ENCODE measurements at regions not wholly inside any gene's neighbourhood (a gene's known extent, or its start where the extent isn't known, plus 50 kb on each side); places are given as distances from the start of the nearest gene placed in this dataset.
A peak's percentile ranks its signal among the peaks of the same experiment; 100 is the strongest.

- H3K27ac ChIP-seq (ENCODE audit: low read length) = no peak overlapping the region
- no peaks in the 10 kb centered on the region for H3K4me1 ChIP-seq (ENCODE audit: control insufficient read depth, insufficient read depth, low read length)
- no peaks in the 10 kb centered on the region for H3K27me3 ChIP-seq (ENCODE audit: control insufficient read depth, insufficient read depth)
- peaks cover 2% of the 10 kb centered on the region for H3K9me3 ChIP-seq (ENCODE audit: control insufficient read depth, low read length)
- intact Hi-C loops (cut with DNase I) = loop anchor here in 2 of 4 donors (10.0 kb wide), 1 partner anchor 269 kb away; no protein-coding TSS in a partner anchor
- H3K4me3 ChIP-seq (ENCODE audit: low read length) = no peak overlapping the region
- WGBS = 100% methylated on average over 1 of the region's 1 CpG
- no peak for DNase-seq
- ATAC-seq = no peak
These were observed 224.3 kb upstream of the AMIGO2 start for GRCh38 chr12:47303995-47304560.

GRCh38 chr12:47303207-47303606 lies 223.4 kb upstream of the AMIGO2 start:
- no peak overlapping the region for H3K27ac ChIP-seq (ENCODE audit: low read length)
- H3K27me3 ChIP-seq (ENCODE audit: control insufficient read depth, insufficient read depth) = no peaks in the 10 kb centered on the region
- ATAC-seq = peak; percentile 29 to 86
- peaks cover 2% of the 10 kb centered on the region for H3K9me3 ChIP-seq (ENCODE audit: control insufficient read depth, low read length)
- WGBS = 50% methylated on average over 7 of the region's 7 CpGs
- intact Hi-C loops (cut with DNase I) = loop anchor here in 2 of 4 donors (10.0 kb wide), 1 partner anchor 268 kb away; no protein-coding TSS in a partner anchor
- no peak for DNase-seq
- H3K4me1 ChIP-seq (ENCODE audit: control insufficient read depth, insufficient read depth, low read length) = no peaks in the 10 kb centered on the region
- H3K4me3 ChIP-seq (ENCODE audit: low read length) = no peak overlapping the region

DNA sequence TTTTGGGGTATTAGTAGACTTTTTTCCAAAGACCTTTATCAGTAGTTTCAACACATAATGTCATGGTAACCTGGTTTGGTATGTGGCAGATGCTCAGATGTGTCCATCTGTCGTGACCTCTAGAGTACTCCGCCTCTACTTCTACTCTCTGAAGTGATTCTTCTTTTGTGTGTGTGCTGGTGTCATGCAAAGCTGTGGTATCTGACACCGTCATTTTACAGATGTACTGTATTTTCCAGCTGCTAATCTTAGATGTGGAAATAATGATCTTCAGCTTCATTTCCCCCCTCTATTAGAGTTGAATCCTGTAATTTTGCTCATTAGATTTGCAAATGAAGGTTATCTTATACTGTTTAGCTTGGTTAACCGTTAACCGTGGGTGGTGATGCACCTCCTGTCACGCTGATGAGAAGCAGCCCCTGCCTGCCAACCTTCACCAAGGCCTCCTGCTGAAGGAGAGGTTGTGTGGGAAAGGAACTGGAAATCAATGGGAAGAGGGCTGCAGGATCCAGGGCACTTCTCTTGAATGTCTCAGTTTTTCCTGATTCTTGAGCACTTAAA lies 222.4 kb upstream of the AMIGO2 start:
- Histone ChIP-seq H3K9me3 (ENCODE audit: control insufficient read depth, low read length) (no peaks in the 10 kb centered on the region), H3K27ac (ENCODE audit: low read length) (no peak overlapping the region), H3K27me3 (ENCODE audit: control insufficient read depth, insufficient read depth) (no peaks in the 10 kb centered on the region), H3K4me3 (ENCODE audit: low read length) (no peak overlapping the region), H3K4me1 (ENCODE audit: control insufficient read depth, insufficient read depth, low read length) (no peaks in the 10 kb centered on the region)
- intact Hi-C loops (cut with DNase I) = loop anchor here in 2 of 4 donors (10.0 kb wide), 1 partner anchor 267 kb away; no protein-coding TSS in a partner anchor
- ATAC-seq = no peak
- 55% methylated on average over 6 of the region's 6 CpGs for WGBS
- DNase-seq = no peak

GRCh38 chr12:47299586-47299985 lies 219.8 kb upstream of the AMIGO2 start:
- WGBS = 83% methylated on average over 1 of the region's 1 CpG
- Histone ChIP-seq H3K27ac (ENCODE audit: low read length) (no peak overlapping the region), H3K4me1 (ENCODE audit: control insufficient read depth, insufficient read depth, low read length) (no peaks in the 10 kb centered on the region), H3K9me3 (ENCODE audit: control insufficient read depth, low read length) (no peaks in the 10 kb centered on the region), H3K4me3 (ENCODE audit: low read length) (no peak overlapping the region), H3K27me3 (ENCODE audit: control insufficient read depth, insufficient read depth) (no peaks in the 10 kb centered on the region)
- DNase-seq (no peak), ATAC-seq (no peak)
- intact Hi-C loops (cut with DNase I) = no loop called here

DNA sequence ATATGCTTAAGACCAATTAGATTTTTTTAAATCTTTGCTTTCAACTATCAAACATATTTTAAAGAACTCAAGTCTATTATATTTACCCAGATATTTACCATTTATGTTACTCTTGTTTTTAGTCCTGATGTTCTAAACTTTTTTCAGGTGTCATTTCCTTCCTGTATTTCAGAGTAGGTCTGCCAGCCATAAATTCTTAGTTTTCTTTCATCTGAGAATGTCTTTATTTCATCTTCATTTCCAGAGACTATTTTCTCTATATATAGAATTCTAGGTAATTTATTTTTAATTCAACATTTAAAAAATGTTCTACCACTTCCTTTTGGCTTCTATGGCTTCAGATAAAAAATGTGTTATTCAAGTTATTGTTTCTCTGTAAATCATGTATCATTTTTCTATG lies 218.2 kb upstream of the AMIGO2 start:
- ATAC-seq = no peak
- Histone ChIP-seq H3K4me3 (ENCODE audit: low read length) (no peak overlapping the region), H3K27ac (ENCODE audit: low read length) (no peak overlapping the region), H3K27me3 (ENCODE audit: control insufficient read depth, insufficient read depth) (no peaks in the 10 kb centered on the region), H3K4me1 (ENCODE audit: control insufficient read depth, insufficient read depth, low read length) (no peaks in the 10 kb centered on the region), H3K9me3 (ENCODE audit: control insufficient read depth, low read length) (no peaks in the 10 kb centered on the region)
- no peak for DNase-seq
- intact Hi-C loops (cut with DNase I) = no loop called here

DNA sequence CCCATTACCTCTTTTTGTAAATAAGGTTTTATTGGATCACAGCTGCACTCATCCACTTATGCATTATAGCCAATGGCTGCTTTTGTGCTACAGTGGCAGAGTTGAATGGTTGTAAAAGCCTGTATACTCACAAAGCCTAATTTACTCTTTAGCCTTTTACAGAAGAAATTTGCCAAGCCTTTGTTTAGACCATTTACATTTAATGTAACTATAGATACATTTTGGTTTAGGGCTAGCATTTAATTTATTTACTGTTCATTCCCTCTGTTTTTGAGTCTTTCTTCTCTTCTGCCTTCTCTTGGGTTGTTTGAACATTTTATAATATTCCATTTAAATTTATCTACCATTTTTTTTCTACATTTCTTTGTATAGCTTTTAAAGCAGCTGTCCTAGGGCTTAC lies 217.1 kb upstream of the AMIGO2 start:
- Histone ChIP-seq H3K27me3 (ENCODE audit: control insufficient read depth, insufficient read depth) (no peaks in the 10 kb centered on the region), H3K4me1 (ENCODE audit: control insufficient read depth, insufficient read depth, low read length) (no peaks in the 10 kb centered on the region), H3K9me3 (ENCODE audit: control insufficient read depth, low read length) (no peaks in the 10 kb centered on the region), H3K4me3 (ENCODE audit: low read length) (no peak overlapping the region), H3K27ac (ENCODE audit: low read length) (no peak overlapping the region)
- no peak for ATAC-seq
- no peak for DNase-seq
- intact Hi-C loops (cut with DNase I) = no loop called here

GRCh38 chr12:47293406-47293805 lies 213.6 kb upstream of the AMIGO2 start:
- Histone ChIP-seq H3K4me1 (ENCODE audit: control insufficient read depth, insufficient read depth, low read length) (no peaks in the 10 kb centered on the region), H3K27ac (ENCODE audit: low read length) (no peak overlapping the region), H3K27me3 (ENCODE audit: control insufficient read depth, insufficient read depth) (no peaks in the 10 kb centered on the region), H3K9me3 (ENCODE audit: control insufficient read depth, low read length) (no peaks in the 10 kb centered on the region), H3K4me3 (ENCODE audit: low read length) (no peak overlapping the region)
- ATAC-seq (no peak), DNase-seq (no peak)
- 89% methylated on average over 13 of the region's 13 CpGs for WGBS
- intact Hi-C loops (cut with DNase I) = no loop called here

DNA sequence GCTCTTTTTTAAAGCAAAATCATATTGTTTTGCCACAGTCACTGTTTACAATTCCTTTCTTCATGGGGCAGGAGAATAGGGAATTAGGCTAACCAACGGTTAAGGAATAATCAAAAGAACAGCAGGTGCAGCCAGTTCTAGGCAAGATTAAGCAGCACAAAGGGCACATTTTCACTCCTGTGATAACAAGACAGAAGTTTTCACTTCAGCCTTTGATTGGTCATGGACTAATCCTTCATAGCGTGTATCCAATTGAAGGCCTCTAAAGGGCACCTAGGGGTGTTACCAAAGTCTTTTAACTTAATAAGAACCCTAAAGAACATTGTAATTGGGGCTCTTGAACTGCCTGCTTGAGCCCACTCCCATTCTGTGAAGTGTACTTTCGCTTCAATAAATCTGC lies 206.9 kb upstream of the AMIGO2 start:
- intact Hi-C loops (cut with DNase I) = no loop called here
- no peaks in the 10 kb centered on the region for H3K4me1 ChIP-seq (ENCODE audit: control insufficient read depth, insufficient read depth, low read length)
- no peak overlapping the region for H3K4me3 ChIP-seq (ENCODE audit: low read length)
- WGBS = 77% methylated on average over 3 of the region's 3 CpGs
- no peak for ATAC-seq
- no peak overlapping the region for H3K27ac ChIP-seq (ENCODE audit: low read length)
- no peaks in the 10 kb centered on the region for H3K9me3 ChIP-seq (ENCODE audit: control insufficient read depth, low read length)
- no peak for DNase-seq
- H3K27me3 ChIP-seq (ENCODE audit: control insufficient read depth, insufficient read depth) = no peaks in the 10 kb centered on the region

Small RNAs in the stretch of these regions (microRNA-seq; reads per million reads assigned to microRNA genes)
- 0 reads per million in 2 donors for gene MIR4494

All from right cardiac atrium (tissue), 5 donors.